ENCODE measurements at regions not wholly inside any gene's neighbourhood (a gene's known extent, or its start where the extent isn't known, plus 50 kb on each side); places are given as distances from the start of the nearest gene placed in this dataset.

GRCh38 chr13:65768545-65768944 is 1461.6 kb downstream of the PCDH9 start:
- TF ChIP-seq POLR2A (IDR thresholded peaks at IDR 0.05; ENCODE audit: low read length), result no peak
- TF ChIP-seq GATA1 (IDR thresholded peaks at IDR 0.05; ENCODE audit: low read depth, low read length), result no peak
